ENCODE measurements at regions not wholly inside any gene's neighbourhood (a gene's known extent, or its start where the extent isn't known, plus 50 kb on each side); places are given as distances from the start of the nearest gene placed in this dataset.

GRCh38 chr2:60299179-60299578 lies 254.3 kb downstream of the BCL11A start:
- H3K27me3 ChIP-seq (ENCODE audit: control insufficient read depth in 3 of 3, insufficient read depth in 3 of 3, low read length in 3 of 3) = peaks cover 3 to 6% (median 3%) of the 10 kb centered on the region in 3 donors
- H3K36me3 ChIP-seq (ENCODE audit: control insufficient read depth in 3 of 3, insufficient read depth in 3 of 3, low read length in 3 of 3) = no peaks in the 10 kb centered on the region
- H3K9ac ChIP-seq (ENCODE audit: low read depth in 1 of 3, low read length in 3 of 3) = no peak overlapping the region
- H3K4me1 ChIP-seq (ENCODE audit: control insufficient read depth in 3 of 3, insufficient read depth in 3 of 3, low read length in 3 of 3) = no peaks in the 10 kb centered on the region
- no peak overlapping the region for H3K4me3 ChIP-seq (ENCODE audit: low read length in 3 of 3)
- H3K9me3 ChIP-seq (ENCODE audit: control insufficient read depth in 3 of 3, low read length in 3 of 3) = peaks cover 0 to 3% (median 0%) of the 10 kb centered on the region in 3 donors
- no peak overlapping the region for H3K27ac ChIP-seq (ENCODE audit: low read depth, low read length)

- Histone ChIP-seq H3K27me3 (ENCODE audit: control insufficient read depth in 3 of 3, insufficient read depth in 3 of 3, low read length in 3 of 3) (peaks cover 3 to 6% (median 3%) of the 10 kb centered on the region in 3 donors), H3K36me3 (ENCODE audit: control insufficient read depth in 3 of 3, insufficient read depth in 3 of 3, low read length in 3 of 3) (no peaks in the 10 kb centered on the region), H3K9me3 (ENCODE audit: control insufficient read depth in 3 of 3, low read length in 3 of 3) (peaks cover 0 to 3% (median 0%) of the 10 kb centered on the region in 3 donors), H3K4me1 (ENCODE audit: control insufficient read depth in 3 of 3, insufficient read depth in 3 of 3, low read length in 3 of 3) (no peaks in the 10 kb centered on the region), H3K4me3 (ENCODE audit: low read length in 3 of 3) (no peak overlapping the region), H3K9ac (ENCODE audit: low read depth in 1 of 3, low read length in 3 of 3) (no peak overlapping the region), H3K27ac (ENCODE audit: low read depth, low read length) (no peak overlapping the region)
Observed at GRCh38 chr2:60298006-60298696, 255.3 kb downstream of the BCL11A start.

GRCh38 chr2:60297296-60298005 lies 256.0 kb downstream of the BCL11A start:
- H3K27ac ChIP-seq (ENCODE audit: low read depth, low read length) = no peak overlapping the region
- no peak overlapping the region for H3K4me3 ChIP-seq (ENCODE audit: low read length in 3 of 3)
- H3K36me3 ChIP-seq (ENCODE audit: control insufficient read depth in 3 of 3, insufficient read depth in 3 of 3, low read length in 3 of 3) = no peaks in the 10 kb centered on the region
- peaks cover 0 to 3% (median 0%) of the 10 kb centered on the region in 3 donors for H3K9me3 ChIP-seq (ENCODE audit: control insufficient read depth in 3 of 3, low read length in 3 of 3)
- no peak overlapping the region for H3K9ac ChIP-seq (ENCODE audit: low read depth in 1 of 3, low read length in 3 of 3)
- peaks cover 3 to 6% (median 3%) of the 10 kb centered on the region in 3 donors for H3K27me3 ChIP-seq (ENCODE audit: control insufficient read depth in 3 of 3, insufficient read depth in 3 of 3, low read length in 3 of 3)
- H3K4me1 ChIP-seq (ENCODE audit: control insufficient read depth in 3 of 3, insufficient read depth in 3 of 3, low read length in 3 of 3) = no peaks in the 10 kb centered on the region

- Histone ChIP-seq H3K9ac (ENCODE audit: low read depth in 1 of 3, low read length in 3 of 3) (no peak overlapping the region), H3K27ac (ENCODE audit: low read depth, low read length) (no peak overlapping the region), H3K36me3 (ENCODE audit: control insufficient read depth in 3 of 3, insufficient read depth in 3 of 3, low read length in 3 of 3) (no peaks in the 10 kb centered on the region), H3K4me3 (ENCODE audit: low read length in 3 of 3) (no peak overlapping the region), H3K9me3 (ENCODE audit: control insufficient read depth in 3 of 3, low read length in 3 of 3) (peaks cover 0 to 3% (median 0%) of the 10 kb centered on the region in 3 donors), H3K27me3 (ENCODE audit: control insufficient read depth in 3 of 3, insufficient read depth in 3 of 3, low read length in 3 of 3) (peaks cover 0 to 6% (median 3%) of the 10 kb centered on the region in 3 donors), H3K4me1 (ENCODE audit: control insufficient read depth in 3 of 3, insufficient read depth in 3 of 3, low read length in 3 of 3) (no peaks in the 10 kb centered on the region)
Observed at GRCh38 chr2:60296219-60296955, 257.1 kb downstream of the BCL11A start.

GRCh38 chr2:60295636-60295962 lies 257.9 kb downstream of the BCL11A start:
- Histone ChIP-seq H3K4me3 (ENCODE audit: low read length in 3 of 3) (no peak overlapping the region), H3K27ac (ENCODE audit: low read depth, low read length) (no peak overlapping the region), H3K9me3 (ENCODE audit: control insufficient read depth in 3 of 3, low read length in 3 of 3) (peaks cover 0 to 3% (median 0%) of the 10 kb centered on the region in 3 donors), H3K27me3 (ENCODE audit: control insufficient read depth in 3 of 3, insufficient read depth in 3 of 3, low read length in 3 of 3) (peaks cover 0 to 6% (median 3%) of the 10 kb centered on the region in 3 donors), H3K9ac (ENCODE audit: low read depth in 1 of 3, low read length in 3 of 3) (no peak overlapping the region), H3K36me3 (ENCODE audit: control insufficient read depth in 3 of 3, insufficient read depth in 3 of 3, low read length in 3 of 3) (no peaks in the 10 kb centered on the region), H3K4me1 (ENCODE audit: control insufficient read depth in 3 of 3, insufficient read depth in 3 of 3, low read length in 3 of 3) (no peaks in the 10 kb centered on the region)

- no peak overlapping the region for H3K9ac ChIP-seq (ENCODE audit: low read depth in 1 of 3, low read length in 3 of 3)
Observed at GRCh38 chr2:60294901-60295635, 258.4 kb downstream of the BCL11A start.

GRCh38 chr2:60292242-60292641 lies 261.2 kb downstream of the BCL11A start:
- H3K4me3 ChIP-seq (ENCODE audit: low read length in 3 of 3) = no peak overlapping the region
- H3K27me3 ChIP-seq (ENCODE audit: control insufficient read depth in 3 of 3, insufficient read depth in 3 of 3, low read length in 3 of 3) = peaks cover 0 to 3% (median 2%) of the 10 kb centered on the region in 3 donors
- peaks cover 0 to 3% (median 0%) of the 10 kb centered on the region in 3 donors for H3K9me3 ChIP-seq (ENCODE audit: control insufficient read depth in 3 of 3, low read length in 3 of 3)
- no peak overlapping the region for H3K27ac ChIP-seq (ENCODE audit: low read depth, low read length)
- H3K9ac ChIP-seq (ENCODE audit: low read depth in 1 of 3, low read length in 3 of 3) = no peak overlapping the region
- no peaks in the 10 kb centered on the region for H3K36me3 ChIP-seq (ENCODE audit: control insufficient read depth in 3 of 3, insufficient read depth in 3 of 3, low read length in 3 of 3)
- no peaks in the 10 kb centered on the region for H3K4me1 ChIP-seq (ENCODE audit: control insufficient read depth in 3 of 3, insufficient read depth in 3 of 3, low read length in 3 of 3)

More at GRCh38 chr2:60294901-60295635, 258.4 kb downstream of the BCL11A start:
- Histone ChIP-seq H3K27me3 (ENCODE audit: control insufficient read depth in 3 of 3, insufficient read depth in 3 of 3, low read length in 3 of 3) (peaks cover 0 to 6% (median 3%) of the 10 kb centered on the region in 3 donors), H3K4me1 (ENCODE audit: control insufficient read depth in 3 of 3, insufficient read depth in 3 of 3, low read length in 3 of 3) (no peaks in the 10 kb centered on the region), H3K36me3 (ENCODE audit: control insufficient read depth in 3 of 3, insufficient read depth in 3 of 3, low read length in 3 of 3) (no peaks in the 10 kb centered on the region), H3K9me3 (ENCODE audit: control insufficient read depth in 3 of 3, low read length in 3 of 3) (peaks cover 0 to 3% (median 0%) of the 10 kb centered on the region in 3 donors), H3K27ac (ENCODE audit: low read depth, low read length) (no peak overlapping the region), H3K4me3 (ENCODE audit: low read length in 3 of 3) (no peak overlapping the region)

GRCh38 chr2:60290509-60290908 lies 262.9 kb downstream of the BCL11A start:
- Histone ChIP-seq H3K27ac (ENCODE audit: low read depth, low read length) (no peak overlapping the region), H3K36me3 (ENCODE audit: control insufficient read depth in 3 of 3, insufficient read depth in 3 of 3, low read length in 3 of 3) (no peaks in the 10 kb centered on the region), H3K9ac (ENCODE audit: low read depth in 1 of 3, low read length in 3 of 3) (no peak overlapping the region), H3K4me1 (ENCODE audit: control insufficient read depth in 3 of 3, insufficient read depth in 3 of 3, low read length in 3 of 3) (no peaks in the 10 kb centered on the region), H3K9me3 (ENCODE audit: control insufficient read depth in 3 of 3, low read length in 3 of 3) (no peaks in the 10 kb centered on the region), H3K27me3 (ENCODE audit: control insufficient read depth in 3 of 3, insufficient read depth in 3 of 3, low read length in 3 of 3) (peaks cover 0 to under 1% (median 0%) of the 10 kb centered on the region in 3 donors), H3K4me3 (ENCODE audit: low read length in 3 of 3) (no peak overlapping the region)

GRCh38 chr2:60285626-60286316 lies 267.7 kb downstream of the BCL11A start:
- H3K4me1 ChIP-seq (ENCODE audit: control insufficient read depth in 3 of 3, insufficient read depth in 3 of 3, low read length in 3 of 3) = peaks cover 3 to 7% (median 6%) of the 10 kb centered on the region in 3 donors
- H3K4me3 ChIP-seq (ENCODE audit: low read length in 3 of 3) = no peak overlapping the region
- no peak overlapping the region for H3K9ac ChIP-seq (ENCODE audit: low read depth in 1 of 3, low read length in 3 of 3)
- H3K27me3 ChIP-seq (ENCODE audit: control insufficient read depth in 3 of 3, insufficient read depth in 3 of 3, low read length in 3 of 3) = no peaks in the 10 kb centered on the region
- no peaks in the 10 kb centered on the region for H3K9me3 ChIP-seq (ENCODE audit: control insufficient read depth in 3 of 3, low read length in 3 of 3)
- no peak overlapping the region for H3K27ac ChIP-seq (ENCODE audit: low read depth, low read length)
- no peaks in the 10 kb centered on the region for H3K36me3 ChIP-seq (ENCODE audit: control insufficient read depth in 3 of 3, insufficient read depth in 3 of 3, low read length in 3 of 3)

All from skeletal muscle tissue (tissue), 3 donors.